Activated CD8-positive, alpha-beta T cell treated with anti-CD3 and anti-CD28 coated beads, Interleukin-2, amount 10 ng/mL, durations not matched to agents 7 days and 5 days (primary cell): ENCODE measurements at regions not wholly inside any gene's neighbourhood (a gene's known extent, or its start where the extent isn't known, plus 50 kb on each side); places are given as distances from the start of the nearest gene placed in this dataset.

Experiments
- ATAC-seq: fragments of 150-1000 bp; cut with Tn5 transposase; one replicate; pipeline ENCODE4 v1.10.0; 2021; ENCODE audit warnings: moderate library complexity
- CTCF ChIA-PET: fragments of 350-600 bp; sonication (Branson Sonifier 250); formaldehyde crosslinking; loops from one replicate; lab custom pipeline; 2021; ENCODE audit warnings: antibody characterized with exemption; lab: Charles Lee
- POLR2A ChIA-PET: fragments of 350-600 bp; sonication (Branson Sonifier 250); formaldehyde crosslinking; loops from one replicate; lab custom pipeline; 2021; ENCODE audit warnings: antibody characterized with exemption; lab: Charles Lee
- DNase-seq: peaks from one replicate; pipeline ENCODE4 v3.0.0-alpha.2; 2020
- H3K27ac Mint-ChIP-seq: one replicate; pipeline ENCODE4 v1.8.0; 2021; ENCODE audit warnings: mild to moderate bottlenecking, mixed read lengths
- H3K27me3 Mint-ChIP-seq: one replicate; pipeline ENCODE4 v1.8.0; 2021; ENCODE audit warnings: low read depth, mixed read lengths
- H3K36me3 Mint-ChIP-seq: one replicate; pipeline ENCODE4 v1.8.0; 2021; ENCODE audit warnings: low read depth, mixed read lengths
- H3K4me1 Mint-ChIP-seq: one replicate; pipeline ENCODE4 v1.8.0; 2021; ENCODE audit warnings: low read depth, mixed read lengths
- H3K4me3 Mint-ChIP-seq: one replicate; pipeline ENCODE4 v1.8.0; 2021; ENCODE audit warnings: mild to moderate bottlenecking, mixed read lengths
- H3K9me3 Mint-ChIP-seq: one replicate; pipeline ENCODE4 v1.8.0; 2022; ENCODE audit warnings: mixed read lengths; ENCODE audit not compliant: insufficient read depth

DNA sequence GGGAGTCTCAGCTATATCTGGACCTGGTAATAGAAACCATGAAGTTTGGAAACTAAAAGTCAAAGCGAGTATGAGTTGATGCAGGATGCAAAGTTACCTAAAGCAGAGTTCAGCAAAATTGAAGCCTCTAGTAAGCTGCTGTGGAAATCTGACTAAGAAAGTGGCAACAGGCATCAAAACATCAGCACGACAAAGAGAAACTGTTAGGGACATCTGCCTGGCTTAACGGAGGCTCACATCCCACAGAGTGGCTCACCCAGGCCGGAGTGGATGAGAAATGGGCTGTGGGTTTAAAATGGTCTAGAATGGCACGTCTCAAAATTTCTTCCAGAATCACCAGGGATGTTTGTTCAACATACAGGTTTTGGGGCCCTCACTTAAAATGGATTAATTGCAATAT is 164.1 kb upstream of the NPY start:
- Mint-ChIP-seq H3K27ac (no peak overlapping the region), H3K36me3 (no peaks in the 10 kb centered on the region), H3K27me3 (peaks cover 4% of the 10 kb centered on the region), H3K9me3 (no peaks in the 10 kb centered on the region), H3K4me3 (no peak overlapping the region), H3K4me1 (no peaks in the 10 kb centered on the region)
- ChIA-PET CTCF (no interaction called here), POLR2A (no interaction called here)
- no peak for ATAC-seq
- DNase-seq = no peak

DNA sequence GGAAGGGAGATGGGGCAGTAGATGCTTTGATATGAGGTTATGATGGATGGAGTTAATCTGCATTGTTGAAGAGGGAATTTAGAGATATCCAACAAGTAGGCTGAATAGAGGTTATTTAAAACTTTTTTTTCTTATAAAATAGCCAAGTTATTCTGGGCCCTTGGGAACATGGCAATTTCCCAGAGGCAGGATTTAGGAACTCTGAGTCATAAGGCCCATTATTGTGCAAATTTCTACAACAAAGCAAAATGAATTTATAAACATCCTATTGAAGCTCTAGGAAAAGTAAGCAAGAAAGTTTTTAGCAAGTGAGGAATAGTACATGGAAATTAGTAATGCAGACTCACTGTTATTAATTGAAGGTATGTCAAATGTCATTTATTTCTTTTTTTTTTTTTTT is 160.9 kb upstream of the NPY start:
- Mint-ChIP-seq H3K9me3 (no peaks in the 10 kb centered on the region), H3K4me3 (no peak overlapping the region), H3K4me1 (no peaks in the 10 kb centered on the region), H3K27me3 (peaks cover 8% of the 10 kb centered on the region), H3K36me3 (no peaks in the 10 kb centered on the region), H3K27ac (no peak overlapping the region)
- DNase-seq (no peak), ATAC-seq (no peak)
- POLR2A ChIA-PET = no interaction called here
- CTCF ChIA-PET = no interaction called here

- DNase-seq = no peak
- peaks cover 14% of the 10 kb centered on the region for H3K27me3 Mint-ChIP-seq
- no peak overlapping the region for H3K4me3 Mint-ChIP-seq
- no peaks in the 10 kb centered on the region for H3K4me1 Mint-ChIP-seq
- H3K36me3 Mint-ChIP-seq = no peaks in the 10 kb centered on the region
- no peak for ATAC-seq
- POLR2A ChIA-PET = no interaction called here
- CTCF ChIA-PET = no interaction called here
- H3K9me3 Mint-ChIP-seq = no peaks in the 10 kb centered on the region
- H3K27ac Mint-ChIP-seq = no peak overlapping the region
These were observed 158.2 kb upstream of the NPY start for GRCh38 chr7:24125765-24126164.

- H3K27ac Mint-ChIP-seq = no peak overlapping the region
- H3K27me3 Mint-ChIP-seq = peaks cover 18% of the 10 kb centered on the region
- CTCF ChIA-PET = no interaction called here
- POLR2A ChIA-PET = no interaction called here
- no peaks in the 10 kb centered on the region for H3K9me3 Mint-ChIP-seq
- no peak overlapping the region for H3K4me3 Mint-ChIP-seq
- no peak for DNase-seq
- H3K4me1 Mint-ChIP-seq = no peaks in the 10 kb centered on the region
- H3K36me3 Mint-ChIP-seq = no peaks in the 10 kb centered on the region
- ATAC-seq = no peak
These were observed 156.1 kb upstream of the NPY start for GRCh38 chr7:24127930-24128329.

- no peaks in the 10 kb centered on the region for H3K9me3 Mint-ChIP-seq
- no peak overlapping the region for H3K27ac Mint-ChIP-seq
- peaks cover 18% of the 10 kb centered on the region for H3K27me3 Mint-ChIP-seq
- H3K4me3 Mint-ChIP-seq = no peak overlapping the region
- ATAC-seq = no peak
- H3K4me1 Mint-ChIP-seq = peaks cover 13% of the 10 kb centered on the region
- DNase-seq = no peak
- CTCF ChIA-PET = no interaction called here
- no peaks in the 10 kb centered on the region for H3K36me3 Mint-ChIP-seq
- POLR2A ChIA-PET = no interaction called here
These were observed 154.4 kb upstream of the NPY start for GRCh38 chr7:24129597-24129996.

GRCh38 chr7:24130631-24131030 is 153.4 kb upstream of the NPY start:
- POLR2A ChIA-PET = no interaction called here
- CTCF ChIA-PET = no interaction called here
- H3K4me1 Mint-ChIP-seq = peaks cover 23% of the 10 kb centered on the region
- ATAC-seq (no peak), DNase-seq (no peak)
- H3K4me3 Mint-ChIP-seq = no peak overlapping the region
- H3K27ac Mint-ChIP-seq = no peak overlapping the region
- H3K27me3 Mint-ChIP-seq = peaks cover 22% of the 10 kb centered on the region
- H3K9me3 Mint-ChIP-seq = no peaks in the 10 kb centered on the region
- no peaks in the 10 kb centered on the region for H3K36me3 Mint-ChIP-seq

DNA sequence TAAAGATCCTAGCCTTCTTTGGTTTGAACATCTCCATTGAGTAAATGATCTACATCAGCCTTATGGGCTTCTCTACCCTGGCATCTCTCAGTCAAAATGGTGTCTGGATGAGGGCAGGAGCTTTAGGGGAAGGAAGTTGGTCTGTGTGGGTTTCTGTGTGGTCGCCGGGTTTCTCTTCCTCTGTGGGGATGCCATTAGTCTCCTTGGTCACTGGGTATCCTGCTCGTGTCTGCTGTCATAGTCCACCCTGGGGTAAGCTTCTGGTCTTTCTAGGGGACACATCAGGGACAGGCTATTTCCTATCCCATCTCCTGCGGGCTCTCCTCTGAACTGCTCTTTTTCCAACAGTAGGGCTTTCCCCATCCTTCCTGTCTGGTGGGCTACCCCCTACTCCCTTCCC is 150.3 kb upstream of the NPY start:
- no peaks in the 10 kb centered on the region for H3K36me3 Mint-ChIP-seq
- ChIA-PET POLR2A (no interaction called here), CTCF (no interaction called here)
- H3K4me1 Mint-ChIP-seq = peaks cover 24% of the 10 kb centered on the region
- no peak overlapping the region for H3K27ac Mint-ChIP-seq
- ATAC-seq (no peak), DNase-seq (peak; percentile 29)
- H3K9me3 Mint-ChIP-seq = no peaks in the 10 kb centered on the region
- H3K4me3 Mint-ChIP-seq = no peak overlapping the region
- H3K27me3 Mint-ChIP-seq = peaks cover 25% of the 10 kb centered on the region

GRCh38 chr7:24134535-24134934 is 149.5 kb upstream of the NPY start:
- Mint-ChIP-seq H3K27ac (no peak overlapping the region), H3K4me3 (no peak overlapping the region), H3K9me3 (no peaks in the 10 kb centered on the region), H3K4me1 (peaks cover 24% of the 10 kb centered on the region), H3K36me3 (no peaks in the 10 kb centered on the region), H3K27me3 (peaks cover 25% of the 10 kb centered on the region)
- ATAC-seq = no peak
- DNase-seq = no peak
- POLR2A ChIA-PET = no interaction called here
- CTCF ChIA-PET = no interaction called here

DNA sequence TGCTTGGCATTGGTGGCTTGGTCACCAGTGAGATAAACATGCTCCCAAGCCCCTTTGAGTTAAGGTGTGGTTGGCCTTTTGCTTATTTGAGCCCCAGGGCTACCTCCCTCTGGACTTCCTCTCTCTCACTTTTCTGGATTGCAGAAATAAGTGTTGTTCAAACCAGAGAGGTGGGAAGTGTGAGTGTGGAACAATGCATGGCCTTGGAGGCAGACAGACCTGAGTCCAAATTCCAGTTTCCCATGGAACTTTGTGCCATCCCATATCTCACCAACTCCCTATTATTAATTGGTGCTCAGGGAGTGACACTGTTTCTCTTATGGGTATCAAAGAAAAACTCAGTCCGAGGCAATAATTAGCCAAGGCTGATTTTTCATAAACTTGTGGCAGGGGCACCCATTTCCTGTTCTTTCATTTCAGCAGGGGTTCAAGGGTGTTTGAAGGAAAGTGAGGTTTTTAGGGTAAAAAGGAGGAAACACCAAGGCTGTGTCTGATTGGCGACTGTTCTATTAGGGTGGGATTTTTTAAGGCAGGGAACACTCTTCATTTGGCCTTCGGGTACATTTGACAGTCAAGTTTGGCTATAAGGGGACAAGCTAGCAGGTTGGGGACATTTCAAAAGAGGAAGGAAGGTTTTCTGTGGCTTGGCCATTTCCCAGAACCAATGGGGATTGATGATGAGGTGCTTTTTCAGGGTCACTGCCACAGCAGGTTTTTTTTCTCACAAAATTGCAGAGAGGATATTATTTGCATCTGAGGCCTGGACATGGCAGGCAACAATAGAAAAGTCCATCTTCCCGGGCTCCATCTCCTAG is 148.8 kb upstream of the NPY start:
- Mint-ChIP-seq H3K4me3 (no peak overlapping the region), H3K9me3 (no peaks in the 10 kb centered on the region), H3K27me3 (peaks cover 23% of the 10 kb centered on the region), H3K4me1 (peaks cover 24% of the 10 kb centered on the region), H3K27ac (no peak overlapping the region), H3K36me3 (no peaks in the 10 kb centered on the region)
- ChIA-PET POLR2A (no interaction called here), CTCF (no interaction called here)
- ATAC-seq (no peak), DNase-seq (no peak)

DNA sequence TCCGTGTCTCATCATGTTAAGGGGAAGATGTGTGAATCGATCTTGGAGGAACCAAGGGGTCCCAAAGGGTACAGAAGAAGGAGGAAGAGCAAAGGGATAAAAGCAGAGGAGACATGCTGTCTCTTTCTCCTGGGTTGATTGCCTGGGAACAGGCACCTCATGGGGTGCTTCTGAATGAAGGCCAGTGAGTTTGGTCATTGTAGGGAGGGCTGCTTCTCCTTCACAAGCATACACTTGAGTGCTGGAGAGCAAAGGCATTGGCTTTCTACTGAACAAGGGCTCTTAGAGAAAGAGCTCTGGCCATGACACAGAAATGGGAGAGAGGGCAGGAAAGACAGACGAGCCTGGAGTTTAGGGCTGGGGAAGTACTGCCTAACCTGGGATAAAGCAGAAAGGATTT is 146.7 kb upstream of the NPY start:
- H3K4me1 Mint-ChIP-seq = peaks cover 24% of the 10 kb centered on the region
- H3K27ac Mint-ChIP-seq = no peak overlapping the region
- H3K27me3 Mint-ChIP-seq = peaks cover 17% of the 10 kb centered on the region
- CTCF ChIA-PET = no interaction called here
- H3K9me3 Mint-ChIP-seq = no peaks in the 10 kb centered on the region
- no peak overlapping the region for H3K4me3 Mint-ChIP-seq
- POLR2A ChIA-PET = no interaction called here
- no peak for ATAC-seq
- no peaks in the 10 kb centered on the region for H3K36me3 Mint-ChIP-seq
- DNase-seq = no peak

- no peak overlapping the region for H3K27ac Mint-ChIP-seq
- no peak for DNase-seq
These were observed 145.6 kb upstream of the NPY start for GRCh38 chr7:24138343-24138742.

DNA sequence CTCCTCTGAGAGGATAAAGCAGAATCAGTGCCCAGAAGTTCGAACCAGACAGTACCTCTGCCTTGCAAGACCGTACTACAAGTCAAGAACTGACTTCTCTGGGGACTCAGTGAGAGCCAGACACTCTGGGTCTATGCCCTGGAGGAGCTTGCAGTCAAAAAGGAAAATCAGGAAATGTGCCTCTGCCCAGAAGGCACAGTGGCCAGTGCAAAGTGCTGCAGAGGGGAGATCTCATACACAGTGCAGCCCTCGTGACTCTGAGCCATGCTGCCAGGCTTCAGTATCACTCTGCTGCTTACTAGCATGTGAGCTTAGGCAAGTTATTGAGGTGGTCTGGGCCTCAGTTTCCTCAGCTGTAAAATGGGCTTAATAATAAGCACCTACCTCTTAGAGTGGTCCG is 144.0 kb upstream of the NPY start:
- ChIA-PET CTCF (no interaction called here), POLR2A (no interaction called here)
- H3K9me3 Mint-ChIP-seq = no peaks in the 10 kb centered on the region
- H3K4me1 Mint-ChIP-seq = peaks cover 7% of the 10 kb centered on the region
- no peak overlapping the region for H3K27ac Mint-ChIP-seq
- H3K36me3 Mint-ChIP-seq = no peaks in the 10 kb centered on the region
- ATAC-seq (no peak), DNase-seq (no peak)
- H3K27me3 Mint-ChIP-seq = peaks cover 17% of the 10 kb centered on the region
- H3K4me3 Mint-ChIP-seq = no peak overlapping the region

More at GRCh38 chr7:24138343-24138742, 145.6 kb upstream of the NPY start:
- ChIA-PET CTCF (no interaction called here), POLR2A (no interaction called here)
- ATAC-seq = no peak
- H3K27me3 Mint-ChIP-seq = peaks cover 17% of the 10 kb centered on the region
- H3K36me3 Mint-ChIP-seq = no peaks in the 10 kb centered on the region
- peaks cover 22% of the 10 kb centered on the region for H3K4me1 Mint-ChIP-seq
- H3K9me3 Mint-ChIP-seq = no peaks in the 10 kb centered on the region
- no peak overlapping the region for H3K4me3 Mint-ChIP-seq
